GM21423 (cell line): ENCODE measurements at regions not wholly inside any gene's neighbourhood (a gene's known extent, or its start where the extent isn't known, plus 50 kb on each side); places are given as distances from the start of the nearest gene placed in this dataset.

Experiments used
- ATAC-seq: cut with Tn5 transposase; IDR thresholded peaks from one replicate; pipeline ENCODE4 v1.9.1; 2021; ENCODE audit warnings: mild to moderate bottlenecking, moderate library complexity; ENCODE audit not compliant: unreplicated experiment

- ATAC-seq: no peak
These were observed 124.4 kb downstream of the FBXO15 start for GRCh38 chr18:74023220-74023619.

- no peak for ATAC-seq
These were observed 127.8 kb downstream of the FBXO15 start for GRCh38 chr18:74019864-74020263.

GRCh38 chr18:74013955-74014354, 133.7 kb downstream of the FBXO15 start:
- ATAC-seq: no peak

- ATAC-seq: no peak
These were observed 134.5 kb downstream of the FBXO15 start for GRCh38 chr18:74012954-74013630.

GRCh38 chr18:74006143-74006542, 141.5 kb downstream of the FBXO15 start:
- ATAC-seq: no peak

GRCh38 chr18:74005320-74006109, 142.1 kb downstream of the FBXO15 start:
- ATAC-seq: no peak

GRCh38 chr18:73992242-73993022, 155.2 kb downstream of the FBXO15 start:
- no peak for ATAC-seq

- no peak for ATAC-seq
These were observed 156.1 kb downstream of the FBXO15 start for GRCh38 chr18:73991570-73991969.

GRCh38 chr18:73990258-73990657, 157.4 kb downstream of the FBXO15 start:
- no peak for ATAC-seq

- ATAC-seq: no peak
These were observed 160.2 kb downstream of the FBXO15 start for GRCh38 chr18:73987247-73987980.

- ATAC-seq: no peak
These were observed 160.9 kb downstream of the FBXO15 start for GRCh38 chr18:73986711-73987110.

GRCh38 chr18:73985855-73986625, 161.6 kb downstream of the FBXO15 start:
- ATAC-seq: no peak

GRCh38 chr18:73983970-73984369, 163.7 kb downstream of the FBXO15 start:
- no peak for ATAC-seq

GRCh38 chr18:73983496-73983895, 164.1 kb downstream of the FBXO15 start:
- no peak for ATAC-seq

- ATAC-seq: no peak
These were observed 165.8 kb downstream of the FBXO15 start for GRCh38 chr18:73981796-73982195.

GRCh38 chr18:73980289-73980979, 167.2 kb downstream of the FBXO15 start:
- ATAC-seq: no peak

- no peak for ATAC-seq
These were observed 167.9 kb downstream of the FBXO15 start for GRCh38 chr18:73979742-73980141.

GRCh38 chr18:73976433-73976832, 171.2 kb downstream of the FBXO15 start:
- ATAC-seq: no peak

GRCh38 chr18:73975266-73975665, 172.4 kb downstream of the FBXO15 start:
- peak; percentile 56 for ATAC-seq

GRCh38 chr18:73973972-73974371, 173.7 kb downstream of the FBXO15 start:
- no peak for ATAC-seq
